HepG2 (cell line): ENCODE measurements at regions not wholly inside any gene's neighbourhood (a gene's known extent, or its start where the extent isn't known, plus 50 kb on each side); places are given as distances from the start of the nearest gene placed in this dataset.

ENCODE experiments used
- ATAC-seq: fragments of 200-7000 bp; cut with Tn5 transposase; 3 replicates; pipeline ENCODE4 v1.9.1; 2020; ENCODE audit warnings: mild to moderate bottlenecking, moderate library complexity
- BruUV-seq: library from RNA; stranded (reverse); fragments of 400-500 nt; replicated peaks from 2 replicates; lab custom pipeline; 2021; lab: Mats Ljungman, UMichigan
- CTCF ChIA-PET: fragments of 300-600 bp; formaldehyde crosslinking; extraction: SDS; loops from one replicate; lab custom pipeline; 2021; ENCODE audit warnings: low total read pairs, inconsistent platforms, low intra/inter-chr PET ratio; lab: Yijun Ruan, JAX
- POLR2A ChIA-PET: fragments of 350-600 bp; sonication (Branson Sonifier 250); formaldehyde crosslinking; loops from one replicate; lab custom pipeline; 2020; ENCODE audit warnings: antibody characterized with exemption, inconsistent platforms; lab: Yijun Ruan, JAX
- DNase-seq: peaks from one replicate; pipeline ENCODE4 v3.0.0-alpha.2; 2015; ENCODE audit warnings: low spot score
- FAIRE-seq: peaks from 3 replicates; lab custom pipeline; 2011; peaks lifted over from hg19 to GRCh38; lab: Jason Lieb, UNC
- H2AFZ ChIP-seq: one replicate; pipeline ENCODE4 v1.6.1; 2011; ENCODE audit warnings: low read length, inconsistent platforms
- H3K27ac ChIP-seq: fragments of 300-600 bp; 3 replicates; pipeline ENCODE4 v1.8.0; 2011; ENCODE audit warnings: mixed run types, mild to moderate bottlenecking, mixed read lengths, low read length, inconsistent platforms; ENCODE audit not compliant: insufficient read depth; ENCODE audit errors: extremely low read length
- H3K27me3 ChIP-seq, 2 experiments: fragments of 200-600 bp in 1 of 2; 2 replicates in 1 of 2; 3 replicates in 1 of 2; pipeline versions ENCODE4 v1.6.0 to v1.8.0; 2011; ENCODE audit warnings: low read length in 2 of 2, mild to moderate bottlenecking in 2 of 2, moderate library complexity in 2 of 2, inconsistent platforms in 1 of 2; ENCODE audit not compliant: insufficient read depth in 2 of 2, control insufficient read depth in 1 of 2
- H3K36me3 ChIP-seq, 2 experiments: fragments of 200-600 bp in 1 of 2; replicated peaks in 1 of 2; 2 replicates in 1 of 2; 3 replicates in 1 of 2; pipeline versions ENCODE4 v1.5.1 to v1.8.0; 2011; ENCODE audit warnings: low read length in 2 of 2, inconsistent platforms in 1 of 2; ENCODE audit not compliant: insufficient read depth in 2 of 2, control insufficient read depth in 1 of 2
- H3K4me1 ChIP-seq: 2 replicates; pipeline ENCODE4 v1.5.1; 2012; ENCODE audit warnings: low read length, inconsistent platforms; ENCODE audit not compliant: insufficient read depth
- H3K4me2 ChIP-seq: 2 replicates; pipeline ENCODE4 v1.6.0; 2011; ENCODE audit warnings: low read depth, low read length, inconsistent platforms
- H3K4me3 ChIP-seq, 3 experiments: fragments of 200-600 bp in 1 of 3; sonication (generic), shearing (Covaris generic) in 1 of 3; replicated peaks in 1 of 3; 2 replicates each; pipeline ENCODE4 v1.5.1; 2011 to 2016; ENCODE audit warnings: low read length in 3 of 3, inconsistent platforms in 2 of 3, low read depth in 2 of 3, mild to moderate bottlenecking in 2 of 3, control low read depth in 1 of 3, mixed read lengths in 1 of 3; ENCODE audit not compliant: insufficient read depth in 1 of 3
- H3K79me2 ChIP-seq: one replicate; pipeline ENCODE4 v1.6.1; 2011; ENCODE audit warnings: low read length, inconsistent platforms; ENCODE audit not compliant: insufficient read depth
- H3K9ac ChIP-seq: 2 replicates; pipeline ENCODE4 v1.6.0; 2011; ENCODE audit warnings: mild to moderate bottlenecking, low read depth, low read length, inconsistent platforms; ENCODE audit not compliant: insufficient read depth
- H3K9me3 ChIP-seq: 2 replicates; pipeline ENCODE4 v1.5.1; 2012; ENCODE audit warnings: mild to moderate bottlenecking, low read length
- H4K20me1 ChIP-seq: 2 replicates; pipeline ENCODE4 v1.6.0; 2011; ENCODE audit warnings: inconsistent platforms, mild to moderate bottlenecking, low read length, moderate library complexity; ENCODE audit not compliant: insufficient read depth
- ATM ChIP-seq: fragments of 450-650 bp; IDR thresholded peaks from 2 replicates; pipeline ENCODE4 v1.7.1; 2017; ENCODE audit warnings: mild to moderate bottlenecking, borderline replicate concordance
- KLF11 ChIP-seq: IDR thresholded peaks from 2 replicates; pipeline ENCODE4 v1.6.1; 2016; ENCODE audit warnings: missing compliant biosample characterization
- LCORL ChIP-seq, 2 experiments: fragments of 450-650 bp in 1 of 2; sonication (generic) in 1 of 2; formaldehyde crosslinking in 1 of 2; IDR thresholded peaks; 2 replicates each; pipeline versions ENCODE4 v1.5.0 to v1.6.1; 2017 to 2020; ENCODE audit warnings: antibody characterized with exemption in 1 of 2, missing genetic modification reagents in 1 of 2
- MEF2D ChIP-seq: sonication (generic); formaldehyde crosslinking; IDR thresholded peaks from 2 replicates; pipeline ENCODE4 v1.5.1; 2020; ENCODE audit warnings: mild to moderate bottlenecking, missing genetic modification reagents
- REST ChIP-seq, 2 experiments: IDR thresholded peaks; 2 replicates each; pipeline ENCODE4 v1.6.1; 2011 to 2012; ENCODE audit warnings: low read length in 2 of 2, borderline replicate concordance in 1 of 2, low read depth in 1 of 2, mild to moderate bottlenecking in 1 of 2, moderate library complexity in 1 of 2
- ZNF275 ChIP-seq: sonication (generic); formaldehyde crosslinking; IDR thresholded peaks from 2 replicates; pipeline ENCODE4 v1.8.0; 2022; ENCODE audit warnings: missing genetic modification reagents, mild to moderate bottlenecking, inconsistent platforms, borderline replicate concordance
- ZNF281 ChIP-seq: sonication (generic); formaldehyde crosslinking; IDR thresholded peaks from 2 replicates; pipeline ENCODE4 v1.4.0; 2020; ENCODE audit warnings: missing genetic modification reagents, borderline replicate concordance
- WGBS: methylation state at CpG from one replicate; pipeline ENCODE4 v1.1.6; 2017; ENCODE audit warnings: low lambda C conversion rate; 5-methylcytosine and 5-hydroxymethylcytosine counted together
- in situ Hi-C: cut with HindIII; loops from 2 replicates; pipeline ENCODE4 v1.10.0; 2017; ENCODE audit warnings: low pct_unique_long_range_greater_than_20kb; ENCODE audit not compliant: extremely low pct_ligation_motif_present
- intact Hi-C: fragments of 100-400 bp; cut with micrococcal nuclease; formaldehyde crosslinking; loops from one replicate; pipeline ENCODE4 v1.10.0; 2022; ENCODE audit not compliant: unreplicated experiment

GRCh38 chr2:56049233-56049845 lies 125.8 kb upstream of the EFEMP1 start (continued):
- TF ChIP-seq ZNF281 (CRISPR knock-in tag) (no peak), ATM (no peak), LCORL (IDR thresholded peaks at IDR 0.05) (no peak), LCORL (CRISPR knock-in tag; IDR thresholded peaks at IDR 0.05) (no peak), ZNF275 (CRISPR knock-in tag) (no peak), MEF2D (CRISPR knock-in tag) (no peak)

GRCh38 chr2:56053679-56054078 lies 130.1 kb upstream of the EFEMP1 start:
- TF ChIP-seq KLF11: no peak
- TF ChIP-seq REST (IDR thresholded peaks at IDR 0.05; ENCODE audit: borderline replicate concordance in 1 of 2, low read depth in 1 of 2, low read length in 2 of 2): peak in 1 of 2 experiments; percentile 45; a peak in 1 of 4 replicates
- ChIA-PET POLR2A (no interaction called here), CTCF (no interaction called here)
- DNase-seq (no peak), ATAC-seq (no peak), FAIRE-seq (no peak)
- Histone ChIP-seq H2AFZ (no peak overlapping the region), H3K4me3 (no peak overlapping the region), H3K9ac (no peak overlapping the region), H4K20me1 (no peaks in the 10 kb centered on the region), H3K36me3 (no peaks in the 10 kb centered on the region), H3K9me3 (no peaks in the 10 kb centered on the region; the same call in 1 of the 2 replicates), H3K4me2 (no peak overlapping the region), H3K4me1 (no peaks in the 10 kb centered on the region), H3K27ac (no peak overlapping the region), H3K79me2 (no peaks in the 10 kb centered on the region), H3K27me3 (0 out of 5 replicates have a peak, but pooled peaks cover 0 to 4% of the 10 kb centered on the region in 2 experiments)
- 3% methylated on average over 3 of the region's 3 CpGs for WGBS
- BruUV-seq: no TSS peak
- in situ Hi-C loops: no loop called here
- intact Hi-C loops: no loop called here
